ENCODE measurements at regions not wholly inside any gene's neighbourhood (a gene's known extent, or its start where the extent isn't known, plus 50 kb on each side); places are given as distances from the start of the nearest gene placed in this dataset.

GRCh38 chr10:56715262-56715661 is 354.2 kb upstream of the ZWINT start:
- no peaks in the 10 kb centered on the region for H3K36me3 Mint-ChIP-seq
- H3K27me3 ChIP-seq (ENCODE audit: insufficient read depth, low read length): no peaks in the 10 kb centered on the region
- no peaks in the 10 kb centered on the region for H3K27me3 Mint-ChIP-seq
- no peak overlapping the region for H3K4me3 Mint-ChIP-seq
- no peaks in the 10 kb centered on the region for H3K4me1 Mint-ChIP-seq
- intact Hi-C loops (cut with micrococcal nuclease): no loop called here
- H3K4me1 ChIP-seq (ENCODE audit: insufficient read depth, low read length): no peaks in the 10 kb centered on the region
- no peak overlapping the region for H3K27ac Mint-ChIP-seq
- no peaks in the 10 kb centered on the region for H3K9me3 ChIP-seq (ENCODE audit: control insufficient read depth in 1 of 2, low read length in 2 of 2)
- ChIA-PET CTCF (ENCODE audit: partially characterized antibody) (no interaction called here), POLR2A (ENCODE audit: partially characterized antibody) (no interaction called here)
- no peaks in the 10 kb centered on the region for H3K36me3 ChIP-seq (ENCODE audit: insufficient read depth, low read length)
- DNase-seq: no peak
- H3K27ac ChIP-seq (ENCODE audit: low read depth, low read length): no peak overlapping the region
- no peak overlapping the region for H3K4me3 ChIP-seq (ENCODE audit: low read length in 2 of 2)
- H3K9me3 Mint-ChIP-seq: peaks cover 0 to 14% (median 5%) of the 10 kb centered on the region in 8 donors

GRCh38 chr10:56698506-56698905 is 337.4 kb upstream of the ZWINT start:
- H3K4me3 ChIP-seq (ENCODE audit: low read length in 2 of 2): no peak overlapping the region
- no peaks in the 10 kb centered on the region for H3K36me3 Mint-ChIP-seq
- intact Hi-C loops (cut with micrococcal nuclease): no loop called here
- no peaks in the 10 kb centered on the region for H3K36me3 ChIP-seq (ENCODE audit: insufficient read depth, low read length)
- no peaks in the 10 kb centered on the region for H3K27me3 ChIP-seq (ENCODE audit: insufficient read depth, low read length)
- POLR2A ChIA-PET (ENCODE audit: partially characterized antibody): no interaction called here
- H3K27me3 Mint-ChIP-seq: no peaks in the 10 kb centered on the region
- CTCF ChIA-PET (ENCODE audit: partially characterized antibody): no interaction called here
- H3K4me1 ChIP-seq (ENCODE audit: insufficient read depth, low read length): no peaks in the 10 kb centered on the region
- no peaks in the 10 kb centered on the region for H3K4me1 Mint-ChIP-seq
- no peak overlapping the region for H3K4me3 Mint-ChIP-seq
- peaks cover 0 to 7% (median 2%) of the 10 kb centered on the region in 8 donors for H3K9me3 Mint-ChIP-seq
- no peak overlapping the region for H3K27ac ChIP-seq (ENCODE audit: low read depth, low read length)
- no peak for DNase-seq
- no peaks in the 10 kb centered on the region for H3K9me3 ChIP-seq (ENCODE audit: control insufficient read depth in 1 of 2, low read length in 2 of 2)
- no peak overlapping the region for H3K27ac Mint-ChIP-seq

GRCh38 chr10:56679578-56679977 is 318.5 kb upstream of the ZWINT start:
- H3K27me3 Mint-ChIP-seq: no peaks in the 10 kb centered on the region
- no peaks in the 10 kb centered on the region for H3K4me1 ChIP-seq (ENCODE audit: insufficient read depth, low read length)
- H3K27me3 ChIP-seq (ENCODE audit: insufficient read depth, low read length): no peaks in the 10 kb centered on the region
- no peak for DNase-seq
- ChIA-PET CTCF (ENCODE audit: partially characterized antibody) (no interaction called here), POLR2A (ENCODE audit: partially characterized antibody) (no interaction called here)
- no peak overlapping the region for H3K4me3 ChIP-seq (ENCODE audit: low read length in 2 of 2)
- H3K9me3 ChIP-seq (ENCODE audit: control insufficient read depth in 1 of 2, low read length in 2 of 2): no peaks in the 10 kb centered on the region
- no peaks in the 10 kb centered on the region for H3K4me1 Mint-ChIP-seq
- no peaks in the 10 kb centered on the region for H3K36me3 ChIP-seq (ENCODE audit: insufficient read depth, low read length)
- no peak overlapping the region for H3K27ac ChIP-seq (ENCODE audit: low read depth, low read length)
- H3K9me3 Mint-ChIP-seq: peaks cover 2 to 26% (median 6%) of the 10 kb centered on the region in 8 donors
- no peaks in the 10 kb centered on the region for H3K36me3 Mint-ChIP-seq
- no peak overlapping the region for H3K4me3 Mint-ChIP-seq
- H3K27ac Mint-ChIP-seq: no peak overlapping the region
- intact Hi-C loops (cut with micrococcal nuclease): no loop called here

GRCh38 chr10:56662765-56663447 is 301.8 kb upstream of the ZWINT start:
- H3K36me3 Mint-ChIP-seq: no peaks in the 10 kb centered on the region
- DNase-seq: no peak
- Histone ChIP-seq H3K4me3 (ENCODE audit: low read length in 2 of 2) (no peak overlapping the region), H3K27ac (ENCODE audit: low read depth, low read length) (no peak overlapping the region), H3K27me3 (ENCODE audit: insufficient read depth, low read length) (no peaks in the 10 kb centered on the region), H3K9me3 (ENCODE audit: control insufficient read depth in 1 of 2, low read length in 2 of 2) (no peaks in the 10 kb centered on the region), H3K36me3 (ENCODE audit: insufficient read depth, low read length) (no peaks in the 10 kb centered on the region), H3K4me1 (ENCODE audit: insufficient read depth, low read length) (no peaks in the 10 kb centered on the region)
- intact Hi-C loops (cut with micrococcal nuclease): no loop called here
- peaks cover 0 to 11% (median 5%) of the 10 kb centered on the region in 8 donors for H3K9me3 Mint-ChIP-seq
- no peaks in the 10 kb centered on the region for H3K4me1 Mint-ChIP-seq
- H3K27ac Mint-ChIP-seq: no peak overlapping the region
- no peaks in the 10 kb centered on the region for H3K27me3 Mint-ChIP-seq
- no peak overlapping the region for H3K4me3 Mint-ChIP-seq
- CTCF ChIA-PET (ENCODE audit: partially characterized antibody): no interaction called here
- POLR2A ChIA-PET (ENCODE audit: partially characterized antibody): no interaction called here

- Mint-ChIP-seq H3K4me1 (no peaks in the 10 kb centered on the region), H3K36me3 (no peaks in the 10 kb centered on the region), H3K27me3 (no peaks in the 10 kb centered on the region), H3K4me3 (no peak overlapping the region), H3K9me3 (peaks cover 3 to 31% (median 11%) of the 10 kb centered on the region in 8 donors), H3K27ac (no peak overlapping the region)
- peaks cover 0 to 5% of the 10 kb centered on the region in 2 donors for H3K9me3 ChIP-seq (ENCODE audit: control insufficient read depth in 1 of 2, low read length in 2 of 2)
- ChIA-PET CTCF (ENCODE audit: partially characterized antibody) (no interaction called here), POLR2A (ENCODE audit: partially characterized antibody) (no interaction called here)
- DNase-seq: no peak
- H3K36me3 ChIP-seq (ENCODE audit: insufficient read depth, low read length): no peaks in the 10 kb centered on the region
- H3K4me3 ChIP-seq (ENCODE audit: low read length in 2 of 2): no peak overlapping the region
- H3K27ac ChIP-seq (ENCODE audit: low read depth, low read length): no peak overlapping the region
- no peaks in the 10 kb centered on the region for H3K4me1 ChIP-seq (ENCODE audit: insufficient read depth, low read length)
- H3K27me3 ChIP-seq (ENCODE audit: insufficient read depth, low read length): no peaks in the 10 kb centered on the region
- intact Hi-C loops (cut with micrococcal nuclease): no loop called here
Measured at GRCh38 chr10:56653289-56653688, 292.2 kb upstream of the ZWINT start.

- DNase-seq: no peak
- Histone ChIP-seq H3K27ac (ENCODE audit: low read depth, low read length) (no peak overlapping the region), H3K9me3 (ENCODE audit: control insufficient read depth in 1 of 2, low read length in 2 of 2) (no peaks in the 10 kb centered on the region), H3K36me3 (ENCODE audit: insufficient read depth, low read length) (no peaks in the 10 kb centered on the region), H3K27me3 (ENCODE audit: insufficient read depth, low read length) (no peaks in the 10 kb centered on the region), H3K4me3 (ENCODE audit: low read length in 2 of 2) (no peak overlapping the region), H3K4me1 (ENCODE audit: insufficient read depth, low read length) (no peaks in the 10 kb centered on the region)
- no peak overlapping the region for H3K27ac Mint-ChIP-seq
- no peaks in the 10 kb centered on the region for H3K4me1 Mint-ChIP-seq
- CTCF ChIA-PET (ENCODE audit: partially characterized antibody): no interaction called here
- no peak overlapping the region for H3K4me3 Mint-ChIP-seq
- H3K27me3 Mint-ChIP-seq: no peaks in the 10 kb centered on the region
- H3K9me3 Mint-ChIP-seq: peaks cover 0 to 31% (median 17%) of the 10 kb centered on the region in 8 donors
- intact Hi-C loops (cut with micrococcal nuclease): no loop called here
- POLR2A ChIA-PET (ENCODE audit: partially characterized antibody): no interaction called here
- H3K36me3 Mint-ChIP-seq: no peaks in the 10 kb centered on the region
Measured at GRCh38 chr10:56646329-56647111, 285.5 kb upstream of the ZWINT start.

- no peak overlapping the region for H3K4me3 ChIP-seq (ENCODE audit: low read length in 2 of 2)
- H3K4me1 ChIP-seq (ENCODE audit: insufficient read depth, low read length): no peaks in the 10 kb centered on the region
- no peak overlapping the region for H3K4me3 Mint-ChIP-seq
- no peak overlapping the region for H3K27ac Mint-ChIP-seq
- intact Hi-C loops (cut with micrococcal nuclease): no loop called here
- no peaks in the 10 kb centered on the region for H3K36me3 Mint-ChIP-seq
- no peaks in the 10 kb centered on the region for H3K9me3 ChIP-seq (ENCODE audit: control insufficient read depth in 1 of 2, low read length in 2 of 2)
- H3K27ac ChIP-seq (ENCODE audit: low read depth, low read length): no peak overlapping the region
- no peaks in the 10 kb centered on the region for H3K36me3 ChIP-seq (ENCODE audit: insufficient read depth, low read length)
- H3K9me3 Mint-ChIP-seq: peaks cover 0 to 28% (median 7%) of the 10 kb centered on the region in 8 donors
- H3K27me3 Mint-ChIP-seq: no peaks in the 10 kb centered on the region
- DNase-seq: no peak
- CTCF ChIA-PET (ENCODE audit: partially characterized antibody): interaction anchor here (0.6 to 1.0 kb wide), 2 partner anchors 9 to 17 kb away, joined by 3 read pairs; no protein-coding TSS in a partner anchor
- POLR2A ChIA-PET (ENCODE audit: partially characterized antibody): no interaction called here
- H3K27me3 ChIP-seq (ENCODE audit: insufficient read depth, low read length): no peaks in the 10 kb centered on the region
- H3K4me1 Mint-ChIP-seq: no peaks in the 10 kb centered on the region
Measured at GRCh38 chr10:56633876-56634452, 272.9 kb upstream of the ZWINT start.

All from CD4-positive, alpha-beta memory T cell (primary cell).